ENCODE measurements at regions not wholly inside any gene's neighbourhood (a gene's known extent, or its start where the extent isn't known, plus 50 kb on each side); places are given as distances from the start of the nearest gene placed in this dataset.

DNA sequence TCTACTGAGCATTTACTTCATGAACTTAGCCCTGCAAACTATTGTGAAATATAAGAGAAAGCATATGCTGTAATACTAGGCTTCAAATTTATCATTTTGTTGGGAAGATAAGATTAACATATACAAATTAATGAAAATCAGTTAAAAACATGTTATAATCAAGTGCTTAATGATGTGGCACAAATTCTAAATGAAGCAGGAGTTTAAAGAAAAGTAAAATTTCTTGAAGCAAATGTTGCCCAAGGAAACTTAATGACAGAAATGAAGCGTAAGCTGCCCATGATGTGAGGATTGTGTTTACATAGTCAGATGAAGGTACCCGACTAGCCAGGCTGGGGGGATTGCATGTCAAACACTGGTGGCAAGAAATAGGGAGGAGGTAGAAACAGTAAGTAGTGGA lies 103.1 kb upstream of the GAP43 start:
- H3K27ac ChIP-seq: no peak overlapping the region
- ATAC-seq: no peak
- TF ChIP-seq, protein P1, sequence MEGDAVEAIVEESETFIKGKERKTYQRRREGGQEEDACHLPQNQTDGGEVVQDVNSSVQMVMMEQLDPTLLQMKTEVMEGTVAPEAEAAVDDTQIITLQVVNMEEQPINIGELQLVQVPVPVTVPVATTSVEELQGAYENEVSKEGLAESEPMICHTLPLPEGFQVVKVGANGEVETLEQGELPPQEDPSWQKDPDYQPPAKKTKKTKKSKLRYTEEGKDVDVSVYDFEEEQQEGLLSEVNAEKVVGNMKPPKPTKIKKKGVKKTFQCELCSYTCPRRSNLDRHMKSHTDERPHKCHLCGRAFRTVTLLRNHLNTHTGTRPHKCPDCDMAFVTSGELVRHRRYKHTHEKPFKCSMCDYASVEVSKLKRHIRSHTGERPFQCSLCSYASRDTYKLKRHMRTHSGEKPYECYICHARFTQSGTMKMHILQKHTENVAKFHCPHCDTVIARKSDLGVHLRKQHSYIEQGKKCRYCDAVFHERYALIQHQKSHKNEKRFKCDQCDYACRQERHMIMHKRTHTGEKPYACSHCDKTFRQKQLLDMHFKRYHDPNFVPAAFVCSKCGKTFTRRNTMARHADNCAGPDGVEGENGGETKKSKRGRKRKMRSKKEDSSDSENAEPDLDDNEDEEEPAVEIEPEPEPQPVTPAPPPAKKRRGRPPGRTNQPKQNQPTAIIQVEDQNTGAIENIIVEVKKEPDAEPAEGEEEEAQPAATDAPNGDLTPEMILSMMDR (IDR thresholded peaks at IDR 0.05): no peak
- no peak for TF ChIP-seq EP300 (IDR thresholded peaks at IDR 0.05)
- no peak for TF ChIP-seq POLR2AphosphoS5 (IDR thresholded peaks at IDR 0.05)
- no peak for TF ChIP-seq POLR2A (IDR thresholded peaks at IDR 0.05)
- H3K27me3 ChIP-seq: no peaks in the 10 kb centered on the region
- H3K9me3 ChIP-seq: no peaks in the 10 kb centered on the region
- no peaks in the 10 kb centered on the region for H3K4me1 ChIP-seq
- no peak overlapping the region for H3K4me3 ChIP-seq
- H3K36me3 ChIP-seq: no peaks in the 10 kb centered on the region
- 69 to 73% methylated on average over 2 of the region's 2 CpGs for WGBS, 2 donors (ENCODE audit: low coverage in 1 of 2)

GRCh38 chr3:115520651-115521245 lies 102.6 kb upstream of the GAP43 start:
- no peak for TF ChIP-seq POLR2AphosphoS5 (IDR thresholded peaks at IDR 0.05)
- TF ChIP-seq EP300 (IDR thresholded peaks at IDR 0.05): no peak
- TF ChIP-seq, protein P1 (IDR thresholded peaks at IDR 0.05): no peak
- no peak for TF ChIP-seq POLR2A (IDR thresholded peaks at IDR 0.05)
- Histone ChIP-seq H3K9me3 (no peaks in the 10 kb centered on the region), H3K36me3 (no peaks in the 10 kb centered on the region), H3K27me3 (no peaks in the 10 kb centered on the region), H3K4me3 (no peak overlapping the region), H3K27ac (no peak overlapping the region), H3K4me1 (no peaks in the 10 kb centered on the region)
- ATAC-seq: no peak

DNA sequence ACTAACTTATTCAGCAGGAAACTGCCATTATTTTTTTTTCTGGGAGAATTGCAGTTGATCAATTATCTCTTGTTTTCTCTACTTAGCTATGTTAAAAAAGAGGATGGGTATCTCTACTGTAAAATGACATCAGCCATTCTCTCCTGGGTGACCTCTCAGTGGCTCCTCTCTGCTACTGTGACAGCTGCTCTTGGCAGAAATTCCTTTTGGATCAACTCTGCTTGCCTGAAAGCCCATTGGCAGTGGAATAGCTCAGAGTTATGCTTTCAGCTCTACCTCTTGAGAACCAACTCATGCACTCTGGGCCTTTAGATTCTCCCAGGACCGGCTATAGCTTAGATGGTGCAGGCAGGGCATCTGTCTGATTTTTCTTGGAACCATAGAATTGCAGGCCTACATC lies 99.9 kb upstream of the GAP43 start:
- no peaks in the 10 kb centered on the region for H3K4me1 ChIP-seq
- no peak for ATAC-seq
- WGBS, 2 donors (ENCODE audit: low coverage in 1 of 2): 80% methylated on average over 1 of the region's 1 CpG; no CpG with 5 or more reads in 1 of the 2 donors

GRCh38 chr3:115524549-115524948 lies 98.8 kb upstream of the GAP43 start:
- Histone ChIP-seq H3K27ac (no peak overlapping the region), H3K36me3 (no peaks in the 10 kb centered on the region), H3K9me3 (no peaks in the 10 kb centered on the region), H3K4me3 (no peak overlapping the region), H3K4me1 (no peaks in the 10 kb centered on the region), H3K27me3 (no peaks in the 10 kb centered on the region)
- no peak for ATAC-seq
- WGBS, 2 donors (ENCODE audit: low coverage in 1 of 2): 66 to 70% methylated on average over 2 of the region's 2 CpGs
- no peak for TF ChIP-seq POLR2AphosphoS5 (IDR thresholded peaks at IDR 0.05)
- TF ChIP-seq EP300 (IDR thresholded peaks at IDR 0.05): no peak
- TF ChIP-seq, protein P1 (IDR thresholded peaks at IDR 0.05): no peak
- TF ChIP-seq POLR2A (IDR thresholded peaks at IDR 0.05): no peak

More for the DNA sequence above, 99.9 kb upstream of the GAP43 start:
- no peaks in the 10 kb centered on the region for H3K27me3 ChIP-seq
- H3K36me3 ChIP-seq: no peaks in the 10 kb centered on the region
- TF ChIP-seq POLR2AphosphoS5 (IDR thresholded peaks at IDR 0.05): no peak
- TF ChIP-seq, protein P1 (IDR thresholded peaks at IDR 0.05): no peak
- TF ChIP-seq EP300 (IDR thresholded peaks at IDR 0.05): no peak
- no peak for TF ChIP-seq POLR2A (IDR thresholded peaks at IDR 0.05)
- no peak overlapping the region for H3K27ac ChIP-seq
- no peak overlapping the region for H3K4me3 ChIP-seq
- no peaks in the 10 kb centered on the region for H3K9me3 ChIP-seq

DNA sequence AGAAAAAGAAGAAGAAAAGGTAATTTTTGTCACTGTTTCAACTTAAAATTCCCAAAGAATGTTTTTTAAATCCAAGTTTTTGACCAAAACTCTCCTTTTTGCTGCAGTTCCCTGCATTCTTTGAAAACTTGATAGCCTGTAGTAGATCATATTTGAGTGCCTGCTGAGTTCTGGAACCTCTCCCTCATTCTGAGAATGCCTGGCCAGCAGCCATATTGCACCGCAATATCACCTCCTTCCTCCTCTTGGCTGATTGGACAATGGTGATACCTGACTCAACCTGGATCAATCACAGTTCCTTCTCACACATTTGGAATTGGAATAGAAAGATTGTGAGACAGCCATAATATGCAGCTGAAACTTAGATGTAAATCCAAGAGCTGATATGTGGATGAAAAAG lies 97.6 kb upstream of the GAP43 start:
- Histone ChIP-seq H3K9me3 (no peaks in the 10 kb centered on the region), H3K4me1 (no peaks in the 10 kb centered on the region), H3K36me3 (no peaks in the 10 kb centered on the region), H3K27ac (no peak overlapping the region), H3K27me3 (no peaks in the 10 kb centered on the region), H3K4me3 (no peak overlapping the region)
- ATAC-seq: no peak
- TF ChIP-seq POLR2AphosphoS5 (IDR thresholded peaks at IDR 0.05) (no peak), POLR2A (IDR thresholded peaks at IDR 0.05) (no peak), EP300 (IDR thresholded peaks at IDR 0.05) (no peak)
- TF ChIP-seq, protein P1 (IDR thresholded peaks at IDR 0.05): no peak
- 33% methylated on average over 1 of the region's 1 CpG; no CpG with 5 or more reads in 1 of the 2 donors for WGBS, 2 donors (ENCODE audit: low coverage in 1 of 2)
